ENCODE measurements at regions not wholly inside any gene's neighbourhood (a gene's known extent, or its start where the extent isn't known, plus 50 kb on each side); places are given as distances from the start of the nearest gene placed in this dataset.

- H4K20me1 ChIP-seq (ENCODE audit: control insufficient read depth, insufficient read depth) = no peaks in the 10 kb centered on the region; the same call in 1 of the 2 replicates
- H3K4me1 ChIP-seq (ENCODE audit: control insufficient read depth, insufficient read depth, low read length) = no peaks in the 10 kb centered on the region
- FAIRE-seq (no peak), ATAC-seq (no peak), DNase-seq (ENCODE audit: low read depth, low spot score) (no peak)
- no peak for TF ChIP-seq ZNF592 (IDR thresholded peaks at IDR 0.05)
- no peak for TF ChIP-seq TCF7 (IDR thresholded peaks at IDR 0.05; ENCODE audit: borderline replicate concordance)
- no peak for TF ChIP-seq E2F8 (IDR thresholded peaks at IDR 0.05; ENCODE audit: low read depth, partially characterized antibody)
- no peak for TF ChIP-seq PKNOX1 (IDR thresholded peaks at IDR 0.05)
- no peak for TF ChIP-seq E2F4 (IDR thresholded peaks at IDR 0.05; ENCODE audit: low read depth, low read length)
- no peak for TF ChIP-seq BRCA1 (IDR thresholded peaks at IDR 0.05; ENCODE audit: low read depth, low read length)
- no peak overlapping the region for H3K4me3 ChIP-seq
- SMC1A ChIA-PET (ENCODE audit: uncharacterized antibody, unreplicated experiment) = no interaction called here
- POLR2A ChIA-PET = no interaction called here
- in situ Hi-C loops (cut with MboI) = no loop called here
- CTCF ChIA-PET = no interaction called here
- H3K9me3 ChIP-seq (replicated peaks; ENCODE audit: control insufficient read depth, insufficient read depth, low read length) = no peaks in the 10 kb centered on the region
- no peak overlapping the region for H3K27ac ChIP-seq (ENCODE audit: control insufficient read depth, insufficient read depth)
- H3K9ac ChIP-seq (ENCODE audit: control insufficient read depth, insufficient read depth, low read length) = no peak overlapping the region
- 45% methylated on average over 30 of the region's 30 CpGs for WGBS (ENCODE audit: insufficient coverage, insufficient replicate concordance, low lambda C conversion rate, missing lambda C conversion rate)
- H3K4me2 ChIP-seq (ENCODE audit: control insufficient read depth, insufficient read depth) = no peak overlapping the region
- H3K79me2 ChIP-seq (ENCODE audit: control insufficient read depth, insufficient read depth, low read length) = no peaks in the 10 kb centered on the region
- H3K27me3 ChIP-seq (replicated peaks in 1 of 2; ENCODE audit: control insufficient read depth in 2 of 2, insufficient read depth in 2 of 2, low read length in 1 of 2) = peaks cover 4 to 10% of the 10 kb centered on the region in 2 experiments; a peak in 3 of 4 replicates
- no peaks in the 10 kb centered on the region for H3K36me3 ChIP-seq (ENCODE audit: control insufficient read depth in 2 of 2, insufficient read depth in 2 of 2, low read length in 1 of 2)
- intact Hi-C loops (cut with micrococcal nuclease; ENCODE audit: unreplicated experiment) = no loop called here
- RAD21 ChIA-PET (ENCODE audit: unreplicated experiment) = no interaction called here
- no TSS peak for BruUV-seq (replicated peaks)
- no peak overlapping the region for H2AFZ ChIP-seq (ENCODE audit: control insufficient read depth, low read depth, low read length)
These were observed 126.0 kb upstream of the PMEPA1 start for GRCh38 chr20:57835588-57836455.

Data from GM12878 (cell line).